Small intestine (tissue), 7 donors: ENCODE measurements at regions not wholly inside any gene's neighbourhood (a gene's known extent, or its start where the extent isn't known, plus 50 kb on each side); places are given as distances from the start of the nearest gene placed in this dataset.

Source experiments
- DNase-seq, 2 donors: peaks; one replicate each; pipeline versions ENCODE4 v3.0.0 to v3.0.0-alpha.2; 2013
- FAIRE-seq: peaks from 2 replicates; lab custom pipeline; 2012; peaks lifted over from hg19 to GRCh38; lab: Jason Lieb, UNC
- H3K27ac ChIP-seq, 3 donors: one replicate each; pipeline ENCODE4 v1.5.1; 2013; ENCODE audit warnings: low read length in 2 of 3, mild to moderate bottlenecking in 2 of 3, control low read depth in 1 of 3, inconsistent platforms in 1 of 3, low read depth in 1 of 3, moderate library complexity in 1 of 3
- H3K27me3 ChIP-seq, 3 donors: one replicate each; pipeline ENCODE4 v1.6.1; 2013; ENCODE audit warnings: low read length in 3 of 3, inconsistent platforms in 1 of 3; ENCODE audit not compliant: control insufficient read depth in 3 of 3, insufficient read depth in 3 of 3
- H3K36me3 ChIP-seq, 3 donors: one replicate each; pipeline ENCODE4 v1.6.1; 2013; ENCODE audit warnings: low read length in 3 of 3, inconsistent platforms in 1 of 3, low read depth in 1 of 3, mild to moderate bottlenecking in 1 of 3, moderate library complexity in 1 of 3; ENCODE audit not compliant: control insufficient read depth in 3 of 3, insufficient read depth in 2 of 3
- H3K4me1 ChIP-seq, 3 donors: one replicate each; pipeline ENCODE4 v1.6.1; 2013; ENCODE audit warnings: low read length in 2 of 3, inconsistent platforms in 1 of 3, low read depth in 1 of 3, mild to moderate bottlenecking in 1 of 3, moderate library complexity in 1 of 3; ENCODE audit not compliant: control insufficient read depth in 3 of 3, insufficient read depth in 2 of 3
- H3K4me3 ChIP-seq, 3 donors: one replicate each; pipeline ENCODE4 v1.5.1; 2013; ENCODE audit warnings: low read length in 3 of 3, control low read depth in 1 of 3, inconsistent platforms in 1 of 3, low read depth in 1 of 3, mild to moderate bottlenecking in 1 of 3, moderate library complexity in 1 of 3
- H3K9me3 ChIP-seq, 2 donors: one replicate each; pipeline ENCODE4 v1.6.1; 2013; ENCODE audit warnings: low read depth in 1 of 2, low read length in 1 of 2; ENCODE audit not compliant: control insufficient read depth in 2 of 2, insufficient read depth in 1 of 2
- WGBS, 3 donors: extraction: QIAGEN DNeasy Blood & Tissue Kit; methylation state at CpG; one replicate each; pipeline ENCODE4 v1.1.7; 2013; 5-methylcytosine and 5-hydroxymethylcytosine counted together
- donor health status: healthy with polysubstance abuse.
- donor health status: control.
- donor health status: control.
- donor health status: Bipolar disorder and iron deficiency.
- donor health status: healthy.

DNA sequence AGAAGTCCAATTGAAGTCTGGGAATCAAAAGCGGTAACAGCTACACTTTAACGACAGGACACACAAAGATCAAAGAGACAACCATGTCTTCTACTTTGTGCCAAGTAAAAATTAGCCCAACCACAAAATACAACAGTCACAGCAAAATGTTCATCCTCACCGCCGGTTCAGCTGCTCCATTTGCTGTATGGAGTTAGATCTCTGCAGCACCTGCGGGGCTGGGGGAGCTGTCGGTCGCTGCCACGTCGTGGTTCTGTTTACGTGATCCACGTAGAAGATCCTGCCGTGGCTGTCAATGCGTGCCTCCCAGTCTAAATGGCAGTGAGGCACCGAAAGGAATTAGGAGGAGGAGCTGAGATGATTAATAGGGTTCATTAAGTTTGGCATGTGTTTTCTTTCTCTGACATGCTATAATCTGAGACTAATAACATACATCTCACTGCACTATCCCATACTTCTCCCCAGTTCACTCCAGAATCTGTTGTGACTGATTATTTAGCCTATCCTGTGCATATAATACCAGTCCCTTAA is 136.5 kb upstream of the STK17B start:
- WGBS, 3 donors, result 86 to 88% (median 88%) methylated on average over 14 of the region's 14 CpGs
- no peaks in the 10 kb centered on the region for H3K36me3 ChIP-seq
- FAIRE-seq (no peak), DNase-seq (no peak)
- H3K4me3 ChIP-seq, result no peak overlapping the region
- H3K27ac ChIP-seq, result no peak overlapping the region
- H3K27me3 ChIP-seq, result peaks cover 0 to 2% (median 0%) of the 10 kb centered on the region in 3 donors
- no peaks in the 10 kb centered on the region for H3K9me3 ChIP-seq
- H3K4me1 ChIP-seq, result no peaks in the 10 kb centered on the region

DNA sequence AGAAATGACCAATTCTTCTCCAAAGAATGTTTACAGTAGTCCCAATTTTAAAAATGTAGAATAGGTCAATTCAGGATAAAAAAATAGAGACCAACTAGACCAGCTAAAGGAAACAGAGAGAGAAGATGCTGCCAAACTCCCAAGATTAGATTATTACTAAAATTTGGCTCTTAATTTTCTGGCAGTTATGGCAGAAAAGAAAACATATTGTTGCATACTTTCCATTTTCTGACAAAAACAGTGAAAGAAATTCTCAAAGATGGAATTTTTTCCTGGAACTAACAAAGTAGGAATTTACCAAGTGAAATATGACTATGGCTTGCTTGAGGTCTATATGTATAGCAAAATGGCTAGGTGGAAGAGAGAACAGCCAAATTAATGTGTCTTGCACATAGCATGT is 138.3 kb upstream of the STK17B start:
- DNase-seq (no peak), FAIRE-seq (no peak)
- no peak overlapping the region for H3K27ac ChIP-seq
- no peak overlapping the region for H3K4me3 ChIP-seq
- peaks cover 0 to 2% (median 0%) of the 10 kb centered on the region in 3 donors for H3K27me3 ChIP-seq
- H3K36me3 ChIP-seq, result no peaks in the 10 kb centered on the region
- H3K4me1 ChIP-seq, result no peaks in the 10 kb centered on the region
- H3K9me3 ChIP-seq, result no peaks in the 10 kb centered on the region

DNA sequence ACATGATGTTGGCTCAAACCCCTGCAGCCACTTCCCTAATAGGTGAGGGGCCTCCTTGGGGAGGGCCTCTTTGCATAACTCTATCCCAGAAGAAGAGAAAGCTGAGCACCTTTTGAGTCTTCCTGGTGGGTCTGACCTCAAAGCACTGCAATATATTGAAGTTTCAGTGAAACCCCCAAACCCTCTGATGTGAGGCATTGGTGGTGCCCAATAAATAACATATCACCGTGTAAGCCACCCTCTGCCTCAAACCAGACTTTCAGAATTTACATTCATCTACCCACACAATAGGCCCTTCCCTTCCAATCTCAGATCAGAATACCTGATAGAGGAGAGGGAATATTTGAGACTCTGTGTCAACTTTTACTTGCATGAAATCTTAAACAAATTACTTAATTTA is 142.8 kb upstream of the STK17B start:
- no peak for FAIRE-seq
- no peak for DNase-seq
- Histone ChIP-seq H3K27me3 (no peaks in the 10 kb centered on the region), H3K36me3 (peaks cover 0 to 5% (median 0%) of the 10 kb centered on the region in 3 donors), H3K27ac (no peak overlapping the region), H3K4me3 (no peak overlapping the region), H3K4me1 (no peaks in the 10 kb centered on the region), H3K9me3 (no peaks in the 10 kb centered on the region)
- 48 to 88% (median 68%) methylated on average over 1 of the region's 1 CpG for WGBS, 3 donors

DNA sequence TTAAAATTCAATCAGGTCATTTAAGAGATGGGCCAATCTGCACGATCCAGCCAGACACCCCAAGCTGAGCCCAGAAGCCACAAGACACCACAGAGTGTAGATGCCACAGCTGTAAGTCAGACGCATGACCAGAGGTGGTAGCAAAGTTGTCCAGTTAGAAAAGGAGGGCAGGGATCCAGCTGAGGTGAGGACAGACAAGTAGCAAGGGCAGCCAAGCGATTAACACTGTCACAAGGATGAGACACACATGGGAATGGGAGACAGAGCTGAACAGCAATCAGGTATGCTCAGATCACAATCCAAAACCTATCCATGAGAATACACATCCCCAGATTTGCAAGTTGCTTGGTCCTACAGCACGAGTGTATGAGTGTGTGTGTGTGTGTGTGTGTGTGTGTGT is 143.4 kb upstream of the STK17B start:
- Histone ChIP-seq H3K9me3 (no peaks in the 10 kb centered on the region), H3K36me3 (peaks cover 0 to 6% (median 0%) of the 10 kb centered on the region in 3 donors), H3K27me3 (no peaks in the 10 kb centered on the region), H3K4me1 (no peaks in the 10 kb centered on the region), H3K27ac (no peak overlapping the region), H3K4me3 (no peak overlapping the region)
- no peak for FAIRE-seq
- 83 to 86% (median 86%) methylated on average over 4 of the region's 4 CpGs for WGBS, 3 donors
- DNase-seq, result no peak

DNA sequence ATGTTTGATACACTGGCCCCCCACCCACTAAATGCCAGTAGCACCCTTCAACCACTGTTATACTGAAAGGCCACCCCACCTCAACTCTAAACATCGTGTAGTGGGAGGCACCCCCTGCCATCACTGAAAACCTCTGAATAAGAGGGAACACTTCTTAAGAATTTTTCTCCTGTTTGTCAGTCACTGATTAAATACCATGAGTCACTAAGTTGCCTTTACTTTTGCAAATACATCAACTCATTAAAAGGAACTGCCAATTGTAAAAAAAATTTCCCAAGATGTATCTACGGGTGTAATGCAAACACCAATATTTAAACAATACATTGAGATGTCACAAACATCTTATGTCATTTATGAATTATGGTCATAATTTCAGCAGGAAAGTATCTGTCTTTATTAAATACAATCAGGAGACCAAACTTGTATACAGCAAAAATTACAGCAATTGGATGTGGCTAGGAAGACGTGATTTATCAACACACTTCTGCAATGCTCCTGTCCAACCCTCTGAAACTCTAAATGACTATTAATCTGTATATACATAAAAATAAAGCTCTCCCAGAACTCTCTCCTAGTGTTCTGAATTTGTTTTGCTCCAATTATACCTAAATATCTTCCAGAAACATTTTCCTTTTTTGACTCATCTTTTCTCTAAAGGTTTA is 144.1 kb upstream of the STK17B start:
- Histone ChIP-seq H3K27me3 (no peaks in the 10 kb centered on the region), H3K27ac (no peak overlapping the region), H3K9me3 (no peaks in the 10 kb centered on the region), H3K36me3 (peaks cover 0 to 6% (median 0%) of the 10 kb centered on the region in 3 donors), H3K4me1 (no peaks in the 10 kb centered on the region), H3K4me3 (no peak overlapping the region)
- 76 to 78% (median 78%) methylated on average over 3 of the region's 3 CpGs for WGBS, 3 donors
- no peak for DNase-seq
- no peak for FAIRE-seq

DNA sequence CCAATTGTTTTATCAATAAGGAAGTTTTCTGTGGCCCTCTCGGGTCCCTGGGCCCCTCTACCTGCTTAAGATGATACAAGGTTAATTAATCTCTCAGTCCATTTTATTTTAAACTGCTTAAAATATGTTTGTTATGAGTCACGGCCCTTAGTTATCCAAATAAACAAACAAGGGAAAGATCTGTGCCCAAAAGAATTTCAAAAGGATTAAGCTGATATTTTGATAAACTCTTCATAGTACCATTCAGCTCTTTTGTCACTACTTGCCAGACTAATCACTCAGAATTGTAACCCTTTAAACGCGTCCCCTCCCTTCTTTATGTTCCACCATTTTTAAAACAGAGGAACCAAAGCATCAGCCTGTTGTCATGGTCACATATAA is 144.7 kb upstream of the STK17B start:
- 77 to 86% (median 79%) methylated on average over 4 of the region's 4 CpGs for WGBS, 3 donors
- Histone ChIP-seq H3K27ac (no peak overlapping the region), H3K4me3 (no peak overlapping the region), H3K9me3 (no peaks in the 10 kb centered on the region), H3K27me3 (no peaks in the 10 kb centered on the region), H3K36me3 (peaks cover 0 to 6% (median 0%) of the 10 kb centered on the region in 3 donors), H3K4me1 (no peaks in the 10 kb centered on the region)
- FAIRE-seq (no peak), DNase-seq (no peak)

DNA sequence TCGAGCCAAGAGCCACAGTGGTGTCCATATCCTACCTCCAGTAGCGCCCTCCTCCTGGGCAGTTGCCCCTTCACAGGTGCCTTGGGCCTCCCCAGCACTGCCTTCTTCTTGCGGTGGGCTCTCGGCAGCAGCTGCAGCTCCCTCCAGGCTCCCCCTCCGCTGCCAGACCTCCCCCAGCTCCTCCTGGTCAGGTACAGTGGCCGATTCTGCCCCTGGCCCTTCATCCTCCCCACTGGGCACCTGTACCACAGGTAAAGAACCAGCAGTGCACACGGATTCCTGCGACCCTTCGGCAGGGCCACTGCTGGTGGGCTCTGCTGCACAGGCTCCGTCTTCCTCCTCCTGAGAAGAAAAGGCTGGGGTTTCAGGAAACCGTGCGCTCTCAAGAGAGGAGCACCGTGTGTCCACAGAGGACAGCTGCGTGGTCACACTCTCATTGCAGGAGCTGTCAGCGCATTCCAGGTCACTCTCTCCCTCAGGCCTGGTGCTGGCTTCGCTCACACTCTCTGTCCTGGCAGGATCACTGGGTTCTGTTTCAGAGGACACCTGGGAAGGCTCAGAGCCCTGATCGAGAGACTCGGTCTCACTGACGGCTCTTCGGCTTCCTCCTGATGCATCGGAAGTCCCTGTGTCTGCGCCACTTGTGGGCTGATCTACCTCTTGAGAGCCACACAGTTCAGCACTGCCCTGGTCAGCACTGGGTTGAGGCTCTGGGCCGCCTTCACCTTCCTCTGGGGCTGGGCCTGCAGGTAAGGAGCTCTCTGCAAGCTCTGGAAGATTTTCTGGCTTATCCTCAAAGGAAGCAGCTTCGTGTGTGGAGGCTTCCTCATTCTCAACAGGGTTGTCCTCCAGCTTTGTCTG is 147.4 kb upstream of the STK17B start:
- H3K4me1 ChIP-seq, result no peaks in the 10 kb centered on the region
- no peak overlapping the region for H3K4me3 ChIP-seq
- H3K27ac ChIP-seq, result no peak overlapping the region
- WGBS, 3 donors, result 89 to 91% (median 91%) methylated on average over 21 to 24 of the region's 24 CpGs
- DNase-seq (no peak), FAIRE-seq (no peak)
- no peaks in the 10 kb centered on the region for H3K27me3 ChIP-seq
- H3K36me3 ChIP-seq, result peaks cover 0 to 6% (median 0%) of the 10 kb centered on the region in 3 donors
- H3K9me3 ChIP-seq, result no peaks in the 10 kb centered on the region

DNA sequence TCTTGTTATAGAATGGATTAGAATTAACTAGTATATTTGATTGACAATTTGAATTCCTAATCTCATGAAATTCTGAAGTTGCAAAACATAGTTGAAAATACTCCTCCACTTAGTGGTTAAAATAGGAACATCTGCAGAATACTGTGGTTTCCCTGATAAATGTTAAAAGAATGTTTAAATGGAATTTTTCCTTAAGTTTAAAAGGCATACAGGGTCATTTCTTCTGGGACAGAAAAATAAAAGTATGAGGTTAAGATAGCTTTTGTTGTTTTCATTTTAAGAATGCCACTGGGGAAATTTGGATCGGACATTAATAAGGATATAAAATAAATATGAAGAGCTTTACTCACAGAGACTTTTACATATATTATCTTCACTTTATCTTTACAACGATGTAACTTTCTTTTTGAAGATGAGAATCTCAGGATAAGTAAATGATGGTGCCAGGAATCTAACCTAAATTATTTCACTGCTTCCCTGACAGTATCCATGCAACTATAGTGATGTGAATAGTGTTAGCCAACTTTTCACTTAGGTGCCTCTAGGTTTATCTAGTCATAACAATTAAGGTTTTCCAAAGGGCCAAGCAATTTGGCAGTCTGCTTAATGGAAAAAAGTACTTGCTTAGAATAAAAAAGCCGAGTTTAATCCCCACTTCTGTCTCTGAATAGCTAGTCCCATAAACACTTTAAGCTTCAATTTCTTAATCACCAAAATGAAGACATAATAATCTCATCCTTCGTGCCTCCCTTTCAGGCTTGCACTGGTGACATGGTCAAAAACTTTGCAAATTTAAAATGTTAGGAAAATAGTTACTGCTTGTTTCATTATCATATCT is 151.8 kb upstream of the STK17B start:
- no peaks in the 10 kb centered on the region for H3K27me3 ChIP-seq
- no peak for DNase-seq
- no peaks in the 10 kb centered on the region for H3K9me3 ChIP-seq
- H3K36me3 ChIP-seq, result peaks cover 0 to 3% (median 0%) of the 10 kb centered on the region in 3 donors
- no peak overlapping the region for H3K27ac ChIP-seq
- H3K4me3 ChIP-seq, result no peak overlapping the region
- no peak for FAIRE-seq
- WGBS, 3 donors, result 64 to 73% (median 72%) methylated on average over 4 of the region's 4 CpGs
- H3K4me1 ChIP-seq, result no peaks in the 10 kb centered on the region
